Esophagus squamous epithelium (tissue), 5 donors: ENCODE measurements at regions not wholly inside any gene's neighbourhood (a gene's known extent, or its start where the extent isn't known, plus 50 kb on each side); places are given as distances from the start of the nearest gene placed in this dataset.
"Not testable (repeated sequence)": the region's sequence is repeated elsewhere in the genome, so short reads cannot be mapped to it uniquely, and the experiment has no call there.

ENCODE experiments used
- DNase-seq: peaks from one replicate; lab custom pipeline; 2025; lab: John Stamatoyannopoulos, UW
- H3K27ac ChIP-seq, 4 donors: fragments of 200-600 bp; sonication (generic); one replicate each; pipeline ENCODE4 v1.5.1; 2016 to 2019; ENCODE audit warnings: mild to moderate bottlenecking in 1 of 4
- H3K27me3 ChIP-seq, 4 donors: fragments of 200-600 bp; sonication (generic); 1 replicate in 3 of 4; 2 replicates in 1 of 4; pipeline versions ENCODE4 v1.5.1 to v1.6.0; 2017 to 2021; ENCODE audit warnings: antibody characterized with exemption in 1 of 4
- H3K36me3 ChIP-seq, 3 donors: fragments of 200-600 bp; sonication (generic); one replicate each; pipeline ENCODE4 v1.5.1; 2016 to 2019
- H3K4me1 ChIP-seq, 3 donors: fragments of 200-600 bp; sonication (generic); one replicate each; pipeline ENCODE4 v1.5.1; 2017 to 2019
- H3K4me3 ChIP-seq, 4 donors: fragments of 200-600 bp; sonication (generic); 1 replicate in 3 of 4; 2 replicates in 1 of 4; pipeline ENCODE4 v1.5.1; 2016 to 2019; ENCODE audit warnings: mild to moderate bottlenecking in 2 of 4, moderate library complexity in 1 of 4
- H3K9me3 ChIP-seq, 3 donors: fragments of 200-600 bp; sonication (generic); one replicate each; pipeline ENCODE4 v1.5.1; 2016 to 2019
- CTCF ChIP-seq, 6 experiments: fragments of 450-650 bp in 4 of 6; fragments of 200-600 bp in 2 of 6; sonication (generic) in 2 of 6; IDR thresholded peaks; one replicate each; pipeline ENCODE4 v1.5.1; 2016 to 2019; ENCODE audit warnings: antibody characterized with exemption in 6 of 6, mild to moderate bottlenecking in 4 of 6, moderate library complexity in 4 of 6
- POLR2A ChIP-seq, 4 donors: fragments of 450-650 bp; IDR thresholded peaks; one replicate each; pipeline ENCODE4 v1.6.1; 2017; ENCODE audit warnings: antibody characterized with exemption in 4 of 4, mild to moderate bottlenecking in 4 of 4, moderate library complexity in 3 of 4
- WGBS, 2 donors: methylation state at CpG; one replicate each; pipeline ENCODE4 v1.1.5; 2018; 5-methylcytosine and 5-hydroxymethylcytosine counted together
- intact Hi-C: fragments of 100-400 bp; cut with DNase I; formaldehyde crosslinking; loops from one replicate; pipeline ENCODE4 v1.15.0; 2022
- donor health status: DM: yes; HTN: yes; CAD: no.

- Histone ChIP-seq H3K36me3 (no peaks in the 10 kb centered on the region), H3K9me3 (no peaks in the 10 kb centered on the region), H3K4me1 (no peaks in the 10 kb centered on the region), H3K27me3 (no peaks in the 10 kb centered on the region), H3K4me3 (no peak overlapping the region), H3K27ac (no peak overlapping the region)
- TF ChIP-seq POLR2A (IDR thresholded peaks at IDR 0.05) (no peak), CTCF (IDR thresholded peaks at IDR 0.05) (no peak)
- DNase-seq, result no peak
- intact Hi-C loops, result no loop called here
These were observed 103.1 kb upstream of the DAZL start for GRCh38 chr3:16708285-16708684.

- H3K4me1 ChIP-seq, DNase-seq, H3K27ac ChIP-seq, H3K27me3 ChIP-seq, H3K9me3 ChIP-seq, H3K4me3 ChIP-seq, intact Hi-C loops, H3K36me3 ChIP-seq: not testable (repeated sequence)
- 28 to 29% methylated on average over 1 of the region's 1 CpG for WGBS, 2 donors
These were observed 106.5 kb upstream of the DAZL start for GRCh38 chr3:16711691-16712090.

GRCh38 chr3:16715281-16715680 is 110.1 kb upstream of the DAZL start:
- 76 to 85% methylated on average over 3 to 4 of the region's 4 CpGs for WGBS, 2 donors
- no peak overlapping the region for H3K27ac ChIP-seq
- peaks cover 0 to 4% (median 0%) of the 10 kb centered on the region in 3 donors for H3K9me3 ChIP-seq
- intact Hi-C loops, result no loop called here
- no peaks in the 10 kb centered on the region for H3K27me3 ChIP-seq
- no peaks in the 10 kb centered on the region for H3K4me1 ChIP-seq
- no peaks in the 10 kb centered on the region for H3K36me3 ChIP-seq
- no peak for DNase-seq
- H3K4me3 ChIP-seq, result no peak overlapping the region
- no peak for TF ChIP-seq CTCF (IDR thresholded peaks at IDR 0.05)
- TF ChIP-seq POLR2A (IDR thresholded peaks at IDR 0.05), result no peak

GRCh38 chr3:16719426-16719825 is 114.2 kb upstream of the DAZL start:
- Histone ChIP-seq H3K36me3 (no peaks in the 10 kb centered on the region), H3K4me3 (no peak overlapping the region), H3K27ac (no peak overlapping the region), H3K4me1 (no peaks in the 10 kb centered on the region), H3K9me3 (peaks cover 0 to 4% (median 0%) of the 10 kb centered on the region in 3 donors), H3K27me3 (no peaks in the 10 kb centered on the region)
- no peak for DNase-seq
- TF ChIP-seq CTCF (IDR thresholded peaks at IDR 0.05) (no peak), POLR2A (IDR thresholded peaks at IDR 0.05) (no peak)
- WGBS, 2 donors, result 47 to 52% methylated on average over 3 of the region's 3 CpGs
- intact Hi-C loops, result no loop called here

- intact Hi-C loops, result no loop called here
- no peak for DNase-seq
- TF ChIP-seq POLR2A (IDR thresholded peaks at IDR 0.05) (no peak), CTCF (IDR thresholded peaks at IDR 0.05) (no peak)
- H3K27ac ChIP-seq, result no peak overlapping the region
- no peaks in the 10 kb centered on the region for H3K27me3 ChIP-seq
- no peaks in the 10 kb centered on the region for H3K36me3 ChIP-seq
- peaks cover 0 to 4% (median 0%) of the 10 kb centered on the region in 3 donors for H3K9me3 ChIP-seq
- H3K4me1 ChIP-seq, result no peaks in the 10 kb centered on the region
- WGBS, 2 donors, result 59 to 61% methylated on average over 3 of the region's 3 CpGs
- H3K4me3 ChIP-seq, result no peak overlapping the region
These were observed 115.2 kb upstream of the DAZL start for GRCh38 chr3:16720367-16720940.

- intact Hi-C loops, result no loop called here
- 64 to 87% methylated on average over 1 to 2 of the region's 3 CpGs for WGBS, 2 donors
- Histone ChIP-seq H3K27me3 (no peaks in the 10 kb centered on the region), H3K4me1 (no peaks in the 10 kb centered on the region), H3K27ac (no peak overlapping the region), H3K36me3 (no peaks in the 10 kb centered on the region), H3K9me3 (peaks cover 0 to 3% (median 0%) of the 10 kb centered on the region in 3 donors), H3K4me3 (no peak overlapping the region)
- TF ChIP-seq CTCF (IDR thresholded peaks at IDR 0.05) (no peak), POLR2A (IDR thresholded peaks at IDR 0.05) (no peak)
- DNase-seq, result no peak
These were observed 116.3 kb upstream of the DAZL start for GRCh38 chr3:16721494-16721893.
